ENCODE measurements at regions not wholly inside any gene's neighbourhood (a gene's known extent, or its start where the extent isn't known, plus 50 kb on each side); places are given as distances from the start of the nearest gene placed in this dataset.

- no peaks in the 10 kb centered on the region for H3K4me1 ChIP-seq (ENCODE audit: control insufficient read depth in 2 of 2, insufficient read depth in 2 of 2, low read length in 2 of 2)
- TF ChIP-seq EZH2 (IDR thresholded peaks at IDR 0.05; ENCODE audit: borderline replicate concordance, insufficient read depth, low read depth, low read length, poor library complexity, severe bottlenecking) (no peak), CTCF (IDR thresholded peaks at IDR 0.05) (no peak)
- H3K27me3 Mint-ChIP-seq = peaks cover 10% of the 10 kb centered on the region
- ATAC-seq (ENCODE audit: low read depth) (no peak), DNase-seq (no peak)
- H3K4me3 ChIP-seq (ENCODE audit: control extremely low read depth in 1 of 5, extremely low read depth in 1 of 5, insufficient read depth in 1 of 5, low read depth in 2 of 5, low read length in 4 of 5) = no peak overlapping the region
- H3K27me3 ChIP-seq (replicated peaks in 1 of 4; ENCODE audit: control extremely low read depth in 1 of 4, control insufficient read depth in 3 of 4, insufficient read depth in 4 of 4, low read length in 3 of 4) = peaks cover 0 to 9% (median 0%) of the 10 kb centered on the region in 4 experiments
- H2AFZ ChIP-seq (ENCODE audit: insufficient read depth, low read depth, low read length, poor library complexity, severe bottlenecking) = no peak overlapping the region
- no peak overlapping the region for H3K4me2 ChIP-seq (replicated peaks; ENCODE audit: low read depth, low read length, poor library complexity, severe bottlenecking)
- no peaks in the 10 kb centered on the region for H4K20me1 ChIP-seq (ENCODE audit: control insufficient read depth, insufficient read depth, low read length, poor library complexity, severe bottlenecking)
- ChIA-PET CTCF (no interaction called here), POLR2A (no interaction called here)
- H3K79me2 ChIP-seq (ENCODE audit: control insufficient read depth, insufficient read depth, low read length) = no peaks in the 10 kb centered on the region
- H3K9me3 Mint-ChIP-seq (ENCODE audit: insufficient read depth) = no peaks in the 10 kb centered on the region
- no peaks in the 10 kb centered on the region for H3K9me3 ChIP-seq (ENCODE audit: control extremely low read depth in 1 of 3, control insufficient read depth in 2 of 3, insufficient read depth in 1 of 3, low read length in 2 of 3)
- 78% methylated on average over 1 of the region's 5 CpGs for WGBS (ENCODE audit: insufficient coverage)
- H3K4me3 Mint-ChIP-seq = no peak overlapping the region
- no peak overlapping the region for H3K27ac ChIP-seq (ENCODE audit: low read length in 2 of 2)
- no peaks in the 10 kb centered on the region for H3K4me1 Mint-ChIP-seq
- H3K36me3 ChIP-seq (replicated peaks in 1 of 2; ENCODE audit: control extremely low read depth in 1 of 2, control insufficient read depth in 1 of 2, extremely low read depth in 1 of 2, insufficient read depth in 2 of 2, low read length in 1 of 2) = no peaks in the 10 kb centered on the region
- no peak overlapping the region for H3K9ac ChIP-seq (ENCODE audit: low read length)
- intact Hi-C loops (cut with micrococcal nuclease) = no loop called here
- no peak overlapping the region for H3K27ac Mint-ChIP-seq
Measured at GRCh38 chr9:95581900-95582299, 65.1 kb upstream of the PTCH1 start.

- Histone ChIP-seq H3K9ac (ENCODE audit: low read length) (no peak overlapping the region), H3K36me3 (replicated peaks in 1 of 2; ENCODE audit: control extremely low read depth in 1 of 2, control insufficient read depth in 1 of 2, extremely low read depth in 1 of 2, insufficient read depth in 2 of 2, low read length in 1 of 2) (no peaks in the 10 kb centered on the region), H3K4me1 (ENCODE audit: control insufficient read depth in 2 of 2, insufficient read depth in 2 of 2, low read length in 2 of 2) (no peaks in the 10 kb centered on the region), H3K4me3 (ENCODE audit: control extremely low read depth in 1 of 5, extremely low read depth in 1 of 5, insufficient read depth in 1 of 5, low read depth in 2 of 5, low read length in 4 of 5) (no peak overlapping the region), H2AFZ (ENCODE audit: insufficient read depth, low read depth, low read length, poor library complexity, severe bottlenecking) (no peak overlapping the region), H3K4me2 (replicated peaks; ENCODE audit: low read depth, low read length, poor library complexity, severe bottlenecking) (no peak overlapping the region), H3K27ac (ENCODE audit: low read length in 2 of 2) (no peak overlapping the region), H4K20me1 (ENCODE audit: control insufficient read depth, insufficient read depth, low read length, poor library complexity, severe bottlenecking) (no peaks in the 10 kb centered on the region), H3K79me2 (ENCODE audit: control insufficient read depth, insufficient read depth, low read length) (no peaks in the 10 kb centered on the region), H3K27me3 (replicated peaks in 1 of 4; ENCODE audit: control extremely low read depth in 1 of 4, control insufficient read depth in 3 of 4, insufficient read depth in 4 of 4, low read length in 3 of 4) (peaks cover 0 to 9% (median 0%) of the 10 kb centered on the region in 4 experiments), H3K9me3 (ENCODE audit: control extremely low read depth in 1 of 3, control insufficient read depth in 2 of 3, insufficient read depth in 1 of 3, low read length in 2 of 3) (no peaks in the 10 kb centered on the region)
- ATAC-seq (ENCODE audit: low read depth) = no peak
- peaks cover 10% of the 10 kb centered on the region for H3K27me3 Mint-ChIP-seq
- POLR2A ChIA-PET = no interaction called here
- intact Hi-C loops (cut with micrococcal nuclease) = no loop called here
- no peak for DNase-seq
- H3K4me3 Mint-ChIP-seq = no peak overlapping the region
- CTCF ChIA-PET = no interaction called here
- no peak for TF ChIP-seq CTCF (IDR thresholded peaks at IDR 0.05)
- TF ChIP-seq EZH2 (IDR thresholded peaks at IDR 0.05; ENCODE audit: borderline replicate concordance, insufficient read depth, low read depth, low read length, poor library complexity, severe bottlenecking) = no peak
- no peaks in the 10 kb centered on the region for H3K4me1 Mint-ChIP-seq
- H3K27ac Mint-ChIP-seq = no peak overlapping the region
- H3K9me3 Mint-ChIP-seq (ENCODE audit: insufficient read depth) = no peaks in the 10 kb centered on the region
- 94% methylated on average over 18 of the region's 22 CpGs for WGBS (ENCODE audit: insufficient coverage)
Measured at GRCh38 chr9:95580812-95581761, 64.3 kb upstream of the PTCH1 start.
